HG03175 (cell line): ENCODE measurements at regions not wholly inside any gene's neighbourhood (a gene's known extent, or its start where the extent isn't known, plus 50 kb on each side); places are given as distances from the start of the nearest gene placed in this dataset.

ENCODE experiments used
- ATAC-seq: cut with Tn5 transposase; IDR thresholded peaks from one replicate; pipeline ENCODE4 v1.9.1; 2021; ENCODE audit warnings: mild to moderate bottlenecking, moderate library complexity; ENCODE audit not compliant: unreplicated experiment

GRCh38 chr1:221099747-221100595, 220.7 kb downstream of the HLX start:
- no peak for ATAC-seq

- no peak for ATAC-seq
Observed at GRCh38 chr1:221100611-221101010, 221.4 kb downstream of the HLX start.

- ATAC-seq, result no peak
Observed at GRCh38 chr1:221101807-221102605, 222.8 kb downstream of the HLX start.

GRCh38 chr1:221104596-221104995, 225.4 kb downstream of the HLX start:
- ATAC-seq, result no peak

- ATAC-seq, result no peak
Observed at GRCh38 chr1:221105578-221105977, 226.3 kb downstream of the HLX start.

GRCh38 chr1:221106616-221107015, 227.4 kb downstream of the HLX start:
- no peak for ATAC-seq

- ATAC-seq, result no peak
Observed at GRCh38 chr1:221109930-221110329, 230.7 kb downstream of the HLX start.

GRCh38 chr1:221117133-221117532, 237.9 kb downstream of the HLX start:
- no peak for ATAC-seq

GRCh38 chr1:221117548-221117951, 238.3 kb downstream of the HLX start:
- ATAC-seq, result no peak

- no peak for ATAC-seq
Observed at GRCh38 chr1:221118176-221118937, 239.1 kb downstream of the HLX start.

- no peak for ATAC-seq
Observed at GRCh38 chr1:221118938-221119320, 239.7 kb downstream of the HLX start.

GRCh38 chr1:221122501-221122900, 243.3 kb downstream of the HLX start:
- no peak for ATAC-seq

- ATAC-seq, result no peak
Observed at GRCh38 chr1:221125976-221126375, 246.7 kb downstream of the HLX start.

- ATAC-seq, result no peak
Observed at GRCh38 chr1:221137666-221138065, 258.4 kb downstream of the HLX start.

GRCh38 chr1:221138516-221138915, 259.3 kb downstream of the HLX start:
- ATAC-seq, result no peak

- ATAC-seq, result no peak
Observed at GRCh38 chr1:221139991-221140390, 260.7 kb downstream of the HLX start.

- no peak for ATAC-seq
Observed at GRCh38 chr1:221141096-221141495, 261.9 kb downstream of the HLX start.

GRCh38 chr1:221141606-221142285, 262.5 kb downstream of the HLX start:
- no peak for ATAC-seq

GRCh38 chr1:221148660-221149059, 269.4 kb downstream of the HLX start:
- ATAC-seq, result no peak

- ATAC-seq, result no peak
Observed at GRCh38 chr1:221149111-221149510, 269.9 kb downstream of the HLX start.

- no peak for ATAC-seq
Observed at GRCh38 chr1:221149555-221150075, 270.4 kb downstream of the HLX start.
